HS-27A (cell line): ENCODE measurements at regions not wholly inside any gene's neighbourhood (a gene's known extent, or its start where the extent isn't known, plus 50 kb on each side); places are given as distances from the start of the nearest gene placed in this dataset.

Source experiments
- DNase-seq: peaks from one replicate; pipeline ENCODE4 v3.0.0-alpha.2; 2012; ENCODE audit warnings: low read depth, missing footprints

DNA sequence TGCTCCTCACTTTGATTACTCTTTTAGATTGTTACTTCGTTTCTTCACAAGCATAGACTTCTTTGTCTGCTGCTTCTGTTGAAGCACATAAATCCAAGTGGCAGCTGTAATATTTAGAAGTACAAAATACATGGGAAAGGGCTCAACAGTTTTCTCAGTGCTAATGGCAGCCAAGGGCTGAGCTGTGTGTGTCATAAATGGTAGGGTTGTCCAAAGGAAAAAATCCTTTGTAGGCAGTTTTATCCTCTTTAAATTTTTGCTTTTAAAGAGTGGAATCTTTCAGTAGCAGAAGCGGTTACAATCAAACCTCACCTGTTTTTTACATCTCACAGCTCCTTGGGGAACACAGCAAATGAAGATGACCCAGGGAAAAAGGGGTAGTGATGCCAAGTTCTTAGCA, 650.8 kb downstream of the PLPP3 start:
- DNase-seq: no peak

DNA sequence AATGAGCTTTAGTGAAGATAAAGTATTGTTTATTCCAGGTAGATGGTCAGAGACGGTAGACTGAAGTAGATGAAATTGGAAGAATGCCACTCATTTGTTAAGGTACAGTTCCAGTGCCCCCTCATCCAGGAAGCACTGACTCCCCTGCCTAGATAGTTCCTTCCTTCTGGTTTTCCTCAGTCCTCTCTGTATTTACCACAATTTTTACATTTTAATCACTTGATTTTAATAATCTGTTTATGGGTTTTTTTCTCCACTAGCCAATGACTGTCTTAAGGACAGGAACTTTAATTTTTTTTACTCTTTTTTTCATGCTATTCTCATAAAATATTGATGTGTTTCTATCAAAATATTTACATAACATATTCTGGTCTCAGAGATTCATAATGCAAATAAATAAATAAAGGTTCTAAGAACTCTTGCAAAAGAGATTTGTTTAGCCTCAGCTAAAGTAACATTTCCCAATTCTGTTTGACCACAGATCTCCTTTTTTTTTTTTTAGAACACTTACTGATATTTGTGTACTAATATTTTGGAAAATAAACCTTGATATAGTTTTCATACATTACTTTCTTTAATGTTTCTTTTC, 651.6 kb downstream of the PLPP3 start:
- no peak for DNase-seq

DNA sequence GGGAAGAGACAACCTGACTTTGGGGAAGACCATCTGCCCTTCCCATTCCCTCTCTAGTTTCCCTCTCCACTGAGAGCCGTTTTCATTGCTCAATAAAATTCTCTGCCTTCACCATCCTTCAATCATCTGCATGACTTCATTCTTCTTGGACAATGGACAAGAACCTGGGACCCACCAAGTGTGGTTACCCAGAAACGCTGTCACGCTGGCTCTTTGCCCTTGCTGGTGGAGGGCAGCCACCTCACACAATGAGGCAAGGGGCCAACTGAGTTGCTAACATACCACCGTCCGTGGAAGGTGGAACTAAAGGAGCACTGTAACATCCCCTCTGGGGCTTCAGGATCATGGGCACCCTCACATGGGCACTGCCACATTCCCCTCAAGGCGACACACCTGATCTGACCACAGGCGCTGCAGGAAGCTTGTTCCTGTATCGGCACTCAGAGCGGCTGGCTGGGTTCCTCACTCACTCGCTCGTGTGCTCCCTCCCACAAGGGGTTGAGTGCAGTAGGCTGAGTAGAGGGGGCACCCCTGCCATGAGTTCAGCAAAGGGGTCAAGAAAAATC, 652.4 kb downstream of the PLPP3 start:
- DNase-seq: no peak

DNA sequence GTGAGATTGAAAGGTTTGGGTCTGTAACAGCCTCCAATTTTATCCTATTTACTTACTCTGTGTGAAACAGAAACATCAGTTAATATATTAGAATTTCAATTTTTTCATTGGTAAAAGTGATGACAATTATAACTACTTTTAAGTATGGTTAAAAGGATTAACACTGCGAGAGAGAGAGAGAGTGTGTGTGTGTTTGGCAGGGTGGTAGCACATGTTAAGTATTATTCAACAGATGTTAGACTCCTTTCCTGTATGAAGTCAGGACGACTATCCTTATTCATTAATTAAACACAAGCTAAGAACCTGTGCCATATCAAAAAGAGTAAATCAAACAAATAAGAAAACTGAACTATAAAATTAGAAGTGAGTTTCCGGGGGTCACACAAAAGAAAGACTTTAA, 662.5 kb downstream of the PLPP3 start:
- no peak for DNase-seq

GRCh38 chr1:55916481-55916880, 662.9 kb downstream of the PLPP3 start:
- no peak for DNase-seq

- no peak for DNase-seq
Observed at GRCh38 chr1:55913565-55913964, 665.8 kb downstream of the PLPP3 start.

DNA sequence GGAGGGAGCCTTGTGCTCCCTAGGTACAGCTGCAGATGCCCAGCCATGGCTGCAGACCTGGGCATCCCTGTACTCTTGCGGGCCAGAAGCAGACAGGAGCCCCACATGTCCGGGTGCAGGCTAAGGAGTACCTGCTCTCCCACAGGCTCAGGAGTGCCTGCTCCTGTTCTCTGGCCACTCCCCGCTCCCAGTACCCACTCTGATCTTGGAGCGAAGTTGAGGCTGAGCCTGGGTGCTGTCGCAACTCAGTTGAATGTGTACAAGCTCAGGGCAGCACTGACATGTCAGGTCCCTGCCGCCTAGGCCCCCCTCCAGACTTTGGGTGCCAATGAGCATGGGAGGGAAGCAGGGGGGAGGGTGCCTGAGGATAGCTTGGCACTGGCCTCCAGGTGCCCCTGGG, 666.9 kb downstream of the PLPP3 start:
- DNase-seq: no peak

- DNase-seq: no peak
Observed at GRCh38 chr1:55904541-55904940, 674.8 kb downstream of the PLPP3 start.

GRCh38 chr1:55898181-55898580, 681.2 kb downstream of the PLPP3 start:
- no peak for DNase-seq

DNA sequence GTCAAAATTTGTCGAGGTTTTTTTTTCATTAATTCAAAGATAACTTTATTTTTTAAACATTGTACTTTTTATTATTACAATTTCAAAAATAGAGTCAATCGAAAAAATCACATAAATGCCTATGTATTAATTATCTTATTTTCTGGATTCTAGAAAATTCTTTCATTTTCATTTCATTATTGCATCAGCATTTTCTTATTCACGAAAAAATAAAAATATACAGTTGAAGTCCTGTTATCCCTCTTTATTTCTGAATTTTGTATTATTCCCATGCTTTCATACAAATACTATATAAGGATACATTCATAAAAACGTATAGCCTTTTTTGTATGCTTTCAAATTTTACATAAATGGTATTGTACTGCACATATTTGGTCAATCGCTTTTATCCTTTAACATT, 681.0 kb upstream of the USP24 start:
- no peak for DNase-seq

DNA sequence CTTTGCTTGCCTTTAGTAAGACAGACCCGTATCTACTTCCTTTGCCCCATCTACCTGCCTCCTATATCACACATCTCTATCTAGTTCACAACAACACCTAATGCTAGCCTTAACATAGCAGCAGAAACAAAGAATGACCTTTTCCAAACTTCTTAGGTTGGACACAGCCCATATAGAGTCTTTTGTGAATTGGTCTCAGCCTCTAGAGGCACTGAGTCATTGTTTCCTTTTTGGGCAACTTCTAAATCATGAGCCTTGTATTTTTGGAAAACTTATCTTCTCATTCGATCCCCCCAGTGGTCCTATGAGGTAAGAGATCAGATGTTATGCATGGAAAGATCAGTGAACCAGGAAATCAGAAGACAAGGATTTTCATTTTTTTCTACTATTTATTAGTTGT, 679.4 kb upstream of the USP24 start:
- peak; percentile 31 for DNase-seq

- DNase-seq: peak; percentile 51
Observed at GRCh38 chr1:55893155-55893554, 678.0 kb upstream of the USP24 start.

DNA sequence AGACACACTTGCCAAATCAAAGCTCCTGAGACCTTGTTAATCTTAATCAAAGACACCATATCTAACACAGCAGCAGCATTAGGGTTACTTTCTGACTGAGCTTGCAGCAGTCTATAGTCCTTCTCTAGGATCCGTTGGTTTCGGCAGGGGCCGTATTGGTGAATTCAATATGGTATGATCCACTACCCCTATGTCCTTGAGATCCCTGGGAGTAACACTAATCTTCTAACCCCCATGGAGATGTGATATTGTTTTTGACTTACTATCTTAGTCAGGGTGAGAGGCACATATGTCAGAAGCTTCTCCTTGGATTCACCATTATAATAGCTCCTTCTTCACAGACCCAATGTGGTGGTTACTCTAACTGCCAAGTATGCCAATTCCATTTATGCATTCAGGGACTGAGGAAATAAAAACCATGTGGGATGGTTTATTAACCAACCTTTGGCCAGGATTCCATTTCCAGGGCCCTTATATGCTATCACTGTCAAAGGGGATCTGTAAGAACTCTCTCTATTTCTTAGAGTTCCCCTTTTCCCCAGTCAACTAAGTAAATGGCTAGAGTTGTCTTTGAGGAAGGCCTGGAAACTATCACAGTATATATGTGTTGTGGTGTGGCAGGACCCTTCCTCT, 673.6 kb upstream of the USP24 start:
- DNase-seq: no peak

- DNase-seq: no peak
Observed at GRCh38 chr1:55886856-55887712, 671.9 kb upstream of the USP24 start.

DNA sequence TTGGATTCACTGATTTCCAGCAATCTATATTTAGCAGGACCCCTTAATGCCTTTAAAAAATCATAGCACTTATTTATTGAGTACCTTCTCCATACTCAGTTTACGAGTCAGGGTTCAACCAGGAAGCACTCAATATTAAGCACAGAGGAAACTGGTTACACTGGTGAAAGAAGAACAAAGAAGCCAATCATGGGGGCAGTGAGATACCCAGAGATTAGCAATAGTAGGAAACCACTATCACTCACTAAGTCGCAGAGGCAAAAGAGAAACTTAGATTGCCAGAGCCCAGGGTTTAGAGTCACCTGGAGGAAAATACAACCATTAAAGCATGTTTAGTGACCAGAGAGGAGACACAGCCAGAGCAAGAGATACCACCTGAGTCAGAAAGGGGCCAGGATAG, 670.5 kb upstream of the USP24 start:
- DNase-seq: no peak

DNA sequence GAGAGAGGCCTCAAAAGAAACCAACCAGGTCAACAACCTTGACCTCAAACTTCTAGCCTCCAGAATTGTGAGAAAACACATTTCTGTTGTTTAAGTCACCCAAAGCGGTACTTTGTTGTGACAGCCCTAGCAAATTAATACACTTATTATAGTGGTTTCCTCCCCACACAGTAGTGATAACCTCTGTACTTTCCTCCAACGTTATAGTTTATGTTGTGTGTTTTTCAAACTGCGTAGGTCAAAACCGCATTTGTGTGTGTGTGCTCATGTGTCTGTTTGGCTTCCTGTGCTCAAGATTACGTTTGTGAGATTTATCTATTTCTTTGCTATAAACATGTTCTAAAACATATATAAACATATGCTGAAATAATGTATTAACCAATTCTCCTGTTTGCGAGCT, 667.8 kb upstream of the USP24 start:
- DNase-seq: no peak

DNA sequence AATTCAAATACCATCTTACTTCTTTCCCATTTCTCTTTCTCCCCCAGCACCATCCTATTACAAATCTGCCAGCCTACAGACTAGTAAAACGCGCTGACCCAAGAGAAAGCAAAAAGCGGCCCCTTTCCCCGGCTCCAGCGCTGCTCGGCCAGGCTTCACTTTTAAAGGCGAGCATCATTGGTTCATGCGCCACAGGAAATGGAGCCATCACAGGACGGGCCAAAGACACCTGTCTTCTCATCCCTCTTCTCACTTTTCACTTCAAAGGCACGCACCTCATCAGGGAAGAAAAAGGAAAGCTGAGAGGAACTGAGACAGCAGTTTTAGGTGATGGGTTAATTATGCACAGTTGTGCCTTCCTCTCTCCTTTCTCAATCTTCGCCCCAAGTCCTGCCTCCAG, 664.2 kb upstream of the USP24 start:
- no peak for DNase-seq

GRCh38 chr1:55877437-55878232, 662.5 kb upstream of the USP24 start:
- DNase-seq: no peak

DNA sequence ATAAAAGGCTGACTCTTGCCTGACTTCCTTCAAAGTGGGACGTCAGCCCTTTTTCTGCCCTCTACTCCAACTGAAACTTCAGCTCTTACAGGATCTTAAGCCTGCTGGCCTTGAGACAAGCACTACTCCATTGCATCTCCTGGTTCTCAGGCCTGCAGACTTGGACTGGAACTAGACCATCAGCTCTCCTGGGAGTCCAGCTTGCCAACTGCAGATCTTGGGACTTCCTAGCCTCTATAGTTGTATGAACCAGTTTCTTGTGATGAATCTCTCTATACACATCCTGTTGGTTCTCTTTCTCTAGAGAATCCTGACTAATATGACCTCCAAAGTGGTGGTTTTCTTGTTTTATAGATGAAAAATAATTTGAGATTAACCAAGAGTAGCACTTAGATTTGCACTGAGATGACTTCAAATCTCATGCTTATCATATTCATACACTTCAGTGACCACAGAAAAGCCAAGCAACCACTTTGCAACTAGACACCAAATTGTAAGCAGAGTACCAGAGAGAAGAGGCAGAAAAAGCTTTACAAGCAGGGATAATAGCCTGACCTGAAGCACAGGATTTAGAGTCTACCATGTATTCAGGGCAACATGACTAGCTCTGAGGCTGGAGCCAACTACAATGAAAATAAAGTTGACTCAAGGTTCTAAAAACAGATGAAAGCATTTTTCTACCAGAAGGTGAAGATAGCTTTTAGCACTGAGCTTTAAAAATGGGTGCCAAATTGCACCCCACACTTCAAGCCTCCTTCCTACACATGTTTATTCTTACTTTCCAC, 661.3 kb upstream of the USP24 start:
- DNase-seq: no peak

DNA sequence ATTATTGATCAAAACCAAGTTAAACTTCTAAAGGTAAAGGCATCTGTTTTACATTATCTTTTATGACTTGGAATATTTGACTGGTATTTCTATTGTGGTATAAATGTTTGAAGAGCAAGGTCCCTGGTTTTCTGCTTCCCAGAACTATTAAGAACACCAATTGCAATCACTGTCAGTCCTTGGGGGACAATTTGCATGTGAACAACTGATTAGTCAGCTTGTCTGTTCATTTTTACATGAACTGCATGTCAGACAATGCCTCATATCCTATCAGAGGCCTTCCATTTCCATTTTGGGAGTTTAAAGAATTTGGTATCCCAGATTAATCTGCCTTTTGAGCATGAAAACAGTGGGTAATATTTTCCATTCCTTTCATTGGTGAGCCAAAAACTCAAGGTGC, 654.9 kb upstream of the USP24 start:
- DNase-seq: no peak

DNA sequence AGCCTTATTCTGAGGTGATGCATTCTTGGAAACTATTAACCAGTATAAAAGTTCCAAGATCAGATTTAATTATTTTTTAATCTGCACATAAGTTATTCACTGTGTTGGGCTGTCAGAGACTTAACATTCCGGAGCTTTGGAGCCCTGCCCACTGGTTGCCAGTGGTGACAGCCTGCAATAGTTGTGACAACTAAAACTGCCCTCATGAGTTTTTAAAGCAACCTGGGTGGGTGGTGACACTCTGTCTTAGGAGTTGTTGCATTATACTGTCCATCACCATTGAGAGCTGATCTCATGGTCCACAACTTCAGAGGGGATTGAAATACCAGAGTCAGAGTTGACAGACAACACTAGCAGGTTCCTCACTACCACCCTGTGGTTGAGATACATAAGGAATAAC, 653.9 kb upstream of the USP24 start:
- DNase-seq: no peak
